ENCODE measurements at regions not wholly inside any gene's neighbourhood (a gene's known extent, or its start where the extent isn't known, plus 50 kb on each side); places are given as distances from the start of the nearest gene placed in this dataset.

GRCh38 chr1:103854279-103854678 is 104.6 kb downstream of the AMY1C start:
- no peak for ATAC-seq
- intact Hi-C loops (cut with DNase I): no loop called here
- DNase-seq (ENCODE audit: missing footprints): no peak

- ATAC-seq (no peak), DNase-seq (ENCODE audit: missing footprints) (no peak)
- intact Hi-C loops (cut with DNase I): no loop called here
Measured at GRCh38 chr1:103859721-103860120, 110.0 kb downstream of the AMY1C start.

- ATAC-seq (no peak), DNase-seq (ENCODE audit: missing footprints) (no peak)
- intact Hi-C loops (cut with DNase I): no loop called here
Measured at GRCh38 chr1:103898576-103899345, 149.1 kb downstream of the AMY1C start.

- intact Hi-C loops (cut with DNase I): no loop called here
- ATAC-seq (no peak), DNase-seq (ENCODE audit: missing footprints) (no peak)
Measured at GRCh38 chr1:103900005-103900404, 150.3 kb downstream of the AMY1C start.

DNA sequence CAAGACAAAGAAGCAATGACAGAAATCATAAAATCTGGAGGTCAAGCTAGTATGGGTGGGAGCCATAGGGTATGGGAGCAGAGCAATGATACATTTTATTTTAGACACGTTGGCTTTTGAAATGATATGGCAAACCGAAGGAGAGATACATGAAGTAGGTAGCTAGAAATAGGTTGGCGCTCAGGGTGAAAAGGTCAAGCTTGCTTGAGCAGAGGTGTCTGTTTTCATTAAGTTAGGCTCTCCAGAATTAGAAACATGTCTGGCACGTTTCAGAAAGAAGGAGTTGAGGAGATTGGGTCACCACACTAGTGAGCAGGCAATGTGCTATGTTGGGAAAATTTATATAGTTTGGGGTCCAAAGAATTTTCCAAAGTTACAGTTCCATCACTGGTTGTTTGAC is 151.4 kb downstream of the AMY1C start:
- intact Hi-C loops (cut with DNase I): no loop called here
- ATAC-seq: no peak
- DNase-seq (ENCODE audit: missing footprints): no peak

DNA sequence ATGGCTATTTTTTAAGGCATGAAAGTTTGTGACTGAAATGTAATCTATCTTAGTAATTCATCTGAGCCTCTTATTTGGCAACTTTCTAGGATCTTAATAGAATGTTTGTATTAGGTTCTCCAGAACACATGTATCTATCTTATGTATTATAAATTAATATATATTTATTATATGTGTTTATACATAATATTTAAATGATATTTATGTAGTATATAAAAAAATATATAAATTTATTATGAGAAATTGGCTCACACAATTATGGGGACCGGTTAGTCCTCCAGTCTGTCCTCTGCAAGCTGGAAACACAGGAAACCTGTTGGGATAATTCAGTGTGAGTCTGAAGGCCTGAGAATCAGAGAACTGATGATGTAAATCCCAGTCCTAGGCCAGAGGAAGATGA is 155.7 kb downstream of the AMY1C start:
- intact Hi-C loops (cut with DNase I): no loop called here
- no peak for DNase-seq (ENCODE audit: missing footprints)
- no peak for ATAC-seq

- DNase-seq (ENCODE audit: missing footprints) (no peak), ATAC-seq (no peak)
- intact Hi-C loops (cut with DNase I): no loop called here
Measured at GRCh38 chr1:103911450-103911849, 161.8 kb downstream of the AMY1C start.

GRCh38 chr1:103917795-103918194 is 168.1 kb downstream of the AMY1C start:
- intact Hi-C loops (cut with DNase I): no loop called here
- no peak for DNase-seq (ENCODE audit: missing footprints)
- ATAC-seq: no peak

DNA sequence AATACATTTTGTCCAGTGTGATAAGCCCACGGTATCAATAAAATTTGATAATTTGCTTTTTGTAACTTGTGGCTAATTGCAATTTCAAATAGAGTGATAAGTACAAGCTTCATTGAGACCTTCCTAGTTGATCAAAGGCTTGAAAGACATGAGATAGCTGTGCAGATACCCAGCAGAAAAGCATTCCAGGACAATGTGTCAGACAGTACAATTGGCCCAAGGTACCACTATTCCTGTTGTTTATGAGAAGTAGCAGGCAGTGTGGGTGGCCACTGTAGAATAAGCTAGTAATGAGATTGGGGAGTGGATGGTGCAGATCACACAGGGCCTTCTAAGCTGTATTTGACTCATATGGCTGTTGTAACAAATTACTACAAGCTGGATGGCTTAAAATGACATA is 182.2 kb downstream of the AMY1C start:
- DNase-seq (ENCODE audit: missing footprints) (no peak), ATAC-seq (no peak)
- intact Hi-C loops (cut with DNase I): no loop called here

DNA sequence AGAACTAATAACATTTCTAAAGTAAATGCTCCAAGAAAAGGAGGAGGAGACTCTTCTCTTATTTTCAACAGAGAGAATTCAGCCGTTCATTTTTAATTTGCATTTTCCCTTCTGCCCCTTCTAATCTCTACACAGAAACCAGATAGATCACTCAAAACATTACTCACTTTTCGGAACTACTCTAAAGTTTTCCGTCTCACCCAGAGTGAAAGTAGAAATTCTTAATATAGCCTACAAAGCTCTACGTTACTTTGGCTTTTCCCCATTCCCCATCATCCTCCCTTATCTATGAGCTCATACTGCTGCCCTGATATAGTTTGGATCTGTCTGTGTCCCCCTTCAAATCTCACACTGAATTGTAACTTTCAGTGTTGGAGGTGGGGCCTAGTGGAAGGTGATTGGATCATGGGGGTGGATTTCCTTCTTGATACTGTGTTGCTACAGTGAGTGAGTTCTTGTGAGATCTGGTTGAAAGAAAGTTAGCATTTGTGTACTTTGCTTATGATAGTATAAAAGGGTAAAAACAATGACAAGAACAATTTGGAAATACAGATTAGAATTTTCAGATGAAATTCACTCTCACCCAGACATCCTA is 188.2 kb downstream of the AMY1C start:
- ATAC-seq (no peak), DNase-seq (ENCODE audit: missing footprints) (no peak)
- intact Hi-C loops (cut with DNase I): no loop called here

GRCh38 chr1:103941086-103941485 is 191.4 kb downstream of the AMY1C start:
- intact Hi-C loops (cut with DNase I): no loop called here
- DNase-seq (ENCODE audit: missing footprints) (no peak), ATAC-seq (no peak)

- no peak for ATAC-seq
- intact Hi-C loops (cut with DNase I): no loop called here
Measured at GRCh38 chr1:103942029-103942428, 192.3 kb downstream of the AMY1C start.

DNA sequence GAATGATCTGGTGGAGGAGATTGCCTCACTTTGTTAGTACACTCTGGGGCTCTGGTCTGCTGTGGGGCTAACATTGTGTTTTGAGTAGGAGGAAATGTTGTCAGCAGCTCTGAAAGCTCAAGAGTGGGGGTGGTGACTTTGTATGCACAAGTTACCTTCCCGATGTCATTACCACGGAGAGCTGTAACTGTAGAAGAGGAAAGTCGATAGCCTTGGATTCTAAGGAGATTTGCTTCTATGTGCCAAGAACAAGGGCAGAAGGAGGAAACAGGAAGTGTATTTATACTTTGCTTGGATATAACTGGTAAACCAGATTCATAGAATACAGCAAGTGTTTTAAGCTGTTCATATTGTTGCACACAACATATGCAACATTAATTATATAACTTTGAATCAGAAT is 196.1 kb downstream of the AMY1C start:
- intact Hi-C loops (cut with DNase I): no loop called here
- ATAC-seq (no peak), DNase-seq (ENCODE audit: missing footprints) (no peak)

More at GRCh38 chr1:103942029-103942428, 192.3 kb downstream of the AMY1C start:
- DNase-seq (ENCODE audit: missing footprints): no peak

DNA sequence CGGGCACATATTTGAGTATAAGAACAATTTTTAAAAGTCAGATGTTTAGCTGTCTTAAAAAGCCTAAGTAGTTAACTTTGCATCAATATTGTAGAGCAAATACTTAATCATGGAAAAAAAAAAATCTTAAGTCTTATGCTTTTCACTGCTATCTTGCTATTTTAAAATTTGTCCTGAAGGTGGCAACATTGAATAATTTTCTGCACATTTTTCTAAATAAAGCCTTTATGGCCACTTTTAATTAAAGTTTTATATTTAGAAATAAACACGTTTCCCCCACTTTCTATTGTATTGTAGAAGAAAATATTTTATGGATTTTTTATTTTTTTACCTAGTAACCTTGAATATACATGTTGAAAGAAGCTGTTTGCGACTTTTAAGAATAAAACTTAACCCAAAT is 198.8 kb downstream of the AMY1C start:
- intact Hi-C loops (cut with DNase I): no loop called here
- DNase-seq (ENCODE audit: missing footprints): no peak
- ATAC-seq: no peak

GRCh38 chr1:103949779-103950178 is 200.1 kb downstream of the AMY1C start:
- intact Hi-C loops (cut with DNase I): no loop called here
- ATAC-seq (no peak), DNase-seq (ENCODE audit: missing footprints) (no peak)

DNA sequence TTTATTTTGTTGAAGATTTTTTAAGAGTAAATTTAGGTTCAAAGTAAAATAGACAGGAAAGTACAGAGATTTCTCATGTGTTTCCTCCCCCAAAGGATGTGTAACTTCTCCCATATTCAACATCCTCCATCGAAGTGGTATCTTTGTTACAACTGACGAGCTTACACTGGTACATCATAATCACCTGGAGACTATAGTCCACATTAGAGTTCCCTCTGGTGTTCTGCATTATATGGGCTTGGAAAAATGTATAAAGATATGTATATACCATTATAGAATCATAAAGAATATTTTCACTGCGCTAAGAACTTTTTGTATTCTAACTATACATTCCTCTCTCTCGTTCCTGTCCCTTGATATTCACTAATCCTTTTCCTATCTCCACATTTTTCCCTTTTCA is 203.7 kb downstream of the AMY1C start:
- ATAC-seq (no peak), DNase-seq (ENCODE audit: missing footprints) (no peak)
- intact Hi-C loops (cut with DNase I): no loop called here

GRCh38 chr1:103958699-103959098 is 209.0 kb downstream of the AMY1C start:
- DNase-seq (ENCODE audit: missing footprints) (no peak), ATAC-seq (no peak)
- intact Hi-C loops (cut with DNase I): no loop called here

DNA sequence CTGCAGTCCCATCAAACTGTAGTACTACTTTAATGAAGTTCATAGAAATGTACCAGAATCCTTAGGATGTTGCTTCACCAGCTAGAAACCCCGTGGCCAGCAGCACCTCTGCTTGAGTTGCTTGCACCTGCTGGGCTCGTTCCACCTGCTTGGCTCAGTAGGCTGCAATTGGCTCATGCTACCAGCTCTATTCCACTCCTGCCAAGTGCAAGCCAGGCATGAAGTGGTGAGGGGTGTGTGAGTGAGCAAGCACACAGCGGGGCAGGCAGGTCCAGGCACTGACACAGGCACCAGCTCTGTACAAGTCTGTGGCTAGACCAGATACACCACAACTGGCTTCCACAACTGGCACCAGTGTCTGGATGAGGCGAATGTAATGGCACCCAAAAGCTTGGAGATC is 209.9 kb downstream of the AMY1C start:
- DNase-seq (ENCODE audit: missing footprints): no peak
- no peak for ATAC-seq
- intact Hi-C loops (cut with DNase I): no loop called here

- intact Hi-C loops (cut with DNase I): no loop called here
- DNase-seq (ENCODE audit: missing footprints) (no peak), ATAC-seq (no peak)
Measured at GRCh38 chr1:103960045-103960444, 210.3 kb downstream of the AMY1C start.

DNA sequence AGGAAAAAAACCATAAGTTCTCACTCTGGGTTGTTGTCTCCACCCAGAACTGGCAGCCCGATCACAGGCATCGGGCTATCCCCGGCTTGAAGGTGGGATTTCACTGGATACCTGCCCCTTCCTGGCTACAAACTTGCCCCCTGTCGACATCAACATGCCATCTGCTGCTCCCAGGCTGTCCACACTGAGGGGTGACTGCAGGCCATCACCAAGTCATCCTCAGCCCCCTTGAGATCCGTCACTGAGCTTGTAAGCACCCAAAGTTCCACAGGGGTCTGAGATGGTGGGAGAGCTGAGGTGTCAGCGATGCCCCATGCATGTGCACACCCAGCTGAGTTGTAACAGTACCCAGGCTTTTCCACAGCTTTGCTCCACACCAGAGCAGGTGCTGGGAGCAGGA is 211.0 kb downstream of the AMY1C start:
- intact Hi-C loops (cut with DNase I): no loop called here
- ATAC-seq (no peak), DNase-seq (ENCODE audit: missing footprints) (no peak)

DNA sequence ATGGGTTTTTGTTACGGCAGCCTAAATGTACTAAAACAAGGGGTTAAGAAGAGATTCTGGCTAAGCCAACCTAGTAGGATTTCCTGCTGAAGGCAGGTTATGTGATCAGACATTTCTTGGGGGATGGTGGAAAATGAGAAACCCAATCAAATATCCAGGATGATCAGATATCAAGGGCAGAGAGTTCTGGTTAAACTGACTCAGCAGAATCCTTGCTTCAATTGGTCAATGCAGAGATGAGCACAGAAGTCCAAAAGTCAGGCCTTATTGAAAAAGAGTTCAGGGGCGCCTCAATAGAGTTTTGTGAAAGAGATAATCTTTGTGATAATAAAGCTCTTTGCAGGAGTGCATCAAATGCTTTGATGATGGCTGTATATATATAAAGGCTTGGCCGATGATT is 237.1 kb downstream of the AMY1C start:
- ATAC-seq (no peak), DNase-seq (ENCODE audit: missing footprints) (no peak)
- intact Hi-C loops (cut with DNase I): no loop called here
